GM18909 (cell line): ENCODE measurements at regions not wholly inside any gene's neighbourhood (a gene's known extent, or its start where the extent isn't known, plus 50 kb on each side); places are given as distances from the start of the nearest gene placed in this dataset.

Experiments
- ATAC-seq: cut with Tn5 transposase; IDR thresholded peaks from one replicate; pipeline ENCODE4 v1.9.1; 2021; ENCODE audit warnings: mild to moderate bottlenecking; ENCODE audit not compliant: unreplicated experiment, poor library complexity

- no peak for ATAC-seq
Observed at GRCh38 chr7:40921589-40922315, 781.1 kb downstream of the INHBA start.

- ATAC-seq = no peak
Observed at GRCh38 chr7:40918701-40919271, 784.0 kb downstream of the SUGCT start.

DNA sequence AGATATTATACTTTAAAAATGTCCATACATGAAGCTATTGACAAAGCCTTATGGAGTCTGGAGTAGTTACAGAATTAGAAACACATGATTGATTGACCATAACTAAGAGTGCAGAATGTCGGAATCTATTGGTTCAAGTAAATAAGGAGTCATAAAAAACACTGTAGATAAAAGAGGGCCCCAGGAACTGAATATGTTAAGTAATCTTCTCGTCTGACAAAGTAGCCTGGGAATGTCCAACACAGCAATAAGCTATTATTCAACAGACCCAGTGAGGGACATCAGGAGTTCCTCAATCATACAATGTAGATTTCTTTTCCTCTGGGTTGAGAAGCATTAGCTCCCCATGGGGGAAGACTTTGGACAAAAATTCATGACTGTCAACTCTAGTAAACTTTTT is 782.0 kb downstream of the SUGCT start:
- no peak for ATAC-seq

DNA sequence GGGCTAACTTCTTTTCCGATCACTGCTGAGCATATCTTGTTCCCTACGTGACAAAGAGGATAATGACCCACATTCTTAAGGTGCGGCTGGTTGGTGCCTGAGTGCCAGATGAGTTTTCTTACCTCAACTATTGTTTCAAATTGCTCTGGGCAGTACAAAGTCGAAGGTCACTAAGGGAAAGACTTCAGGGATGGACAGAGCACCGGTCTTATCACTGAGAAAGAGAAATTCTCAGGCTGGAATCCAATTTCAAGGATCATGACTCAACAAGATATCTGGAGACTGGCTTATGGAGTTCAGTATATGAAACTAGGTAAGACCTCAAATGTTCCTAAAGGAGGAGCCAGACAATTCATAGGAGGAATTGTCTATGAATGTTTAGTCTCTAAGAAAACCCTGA is 780.3 kb downstream of the SUGCT start:
- no peak for ATAC-seq
